Choroid plexus epithelial cell (primary cell): ENCODE measurements at regions not wholly inside any gene's neighbourhood (a gene's known extent, or its start where the extent isn't known, plus 50 kb on each side); places are given as distances from the start of the nearest gene placed in this dataset.

Experiments used
- DNase-seq: peaks from one replicate; pipeline ENCODE4 v3.0.0-alpha.2; 2010; ENCODE audit warnings: low read depth
- H3K4me3 ChIP-seq: 2 replicates; pipeline ENCODE4 v1.5.1; 2011; ENCODE audit warnings: low read depth, mild to moderate bottlenecking, control low read depth, low read length, moderate library complexity
- TF ChIP-seq, protein P1 (sequence below): conservative IDR thresholded peaks from 2 replicates; pipeline ENCODE4 v1.5.1; 2011; ENCODE audit warnings: low read depth, mild to moderate bottlenecking, control low read depth, inconsistent platforms, low read length, moderate library complexity

DNA sequence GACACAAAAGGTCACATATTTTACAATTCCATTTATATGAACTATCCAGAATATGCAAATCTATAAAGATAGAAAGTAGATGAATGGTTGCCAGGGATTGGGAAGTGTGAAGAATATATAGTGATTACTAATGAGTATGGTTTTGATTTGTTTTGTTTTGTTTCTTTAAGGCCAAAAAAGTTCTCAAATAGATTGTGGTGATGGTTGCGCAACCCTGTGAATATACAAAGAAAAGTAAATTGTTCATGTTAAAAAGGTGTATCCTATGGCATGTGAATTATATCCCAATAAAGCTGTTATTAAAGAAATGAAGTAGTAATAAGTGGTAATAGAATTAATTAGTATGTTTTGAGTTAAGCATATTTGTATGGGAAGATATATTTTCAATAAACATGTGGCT, 431.8 kb upstream of the CNTN4 start:
- DNase-seq, result no peak
- TF ChIP-seq, protein P1, sequence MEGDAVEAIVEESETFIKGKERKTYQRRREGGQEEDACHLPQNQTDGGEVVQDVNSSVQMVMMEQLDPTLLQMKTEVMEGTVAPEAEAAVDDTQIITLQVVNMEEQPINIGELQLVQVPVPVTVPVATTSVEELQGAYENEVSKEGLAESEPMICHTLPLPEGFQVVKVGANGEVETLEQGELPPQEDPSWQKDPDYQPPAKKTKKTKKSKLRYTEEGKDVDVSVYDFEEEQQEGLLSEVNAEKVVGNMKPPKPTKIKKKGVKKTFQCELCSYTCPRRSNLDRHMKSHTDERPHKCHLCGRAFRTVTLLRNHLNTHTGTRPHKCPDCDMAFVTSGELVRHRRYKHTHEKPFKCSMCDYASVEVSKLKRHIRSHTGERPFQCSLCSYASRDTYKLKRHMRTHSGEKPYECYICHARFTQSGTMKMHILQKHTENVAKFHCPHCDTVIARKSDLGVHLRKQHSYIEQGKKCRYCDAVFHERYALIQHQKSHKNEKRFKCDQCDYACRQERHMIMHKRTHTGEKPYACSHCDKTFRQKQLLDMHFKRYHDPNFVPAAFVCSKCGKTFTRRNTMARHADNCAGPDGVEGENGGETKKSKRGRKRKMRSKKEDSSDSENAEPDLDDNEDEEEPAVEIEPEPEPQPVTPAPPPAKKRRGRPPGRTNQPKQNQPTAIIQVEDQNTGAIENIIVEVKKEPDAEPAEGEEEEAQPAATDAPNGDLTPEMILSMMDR, result no peak
- no peak overlapping the region for H3K4me3 ChIP-seq

DNA sequence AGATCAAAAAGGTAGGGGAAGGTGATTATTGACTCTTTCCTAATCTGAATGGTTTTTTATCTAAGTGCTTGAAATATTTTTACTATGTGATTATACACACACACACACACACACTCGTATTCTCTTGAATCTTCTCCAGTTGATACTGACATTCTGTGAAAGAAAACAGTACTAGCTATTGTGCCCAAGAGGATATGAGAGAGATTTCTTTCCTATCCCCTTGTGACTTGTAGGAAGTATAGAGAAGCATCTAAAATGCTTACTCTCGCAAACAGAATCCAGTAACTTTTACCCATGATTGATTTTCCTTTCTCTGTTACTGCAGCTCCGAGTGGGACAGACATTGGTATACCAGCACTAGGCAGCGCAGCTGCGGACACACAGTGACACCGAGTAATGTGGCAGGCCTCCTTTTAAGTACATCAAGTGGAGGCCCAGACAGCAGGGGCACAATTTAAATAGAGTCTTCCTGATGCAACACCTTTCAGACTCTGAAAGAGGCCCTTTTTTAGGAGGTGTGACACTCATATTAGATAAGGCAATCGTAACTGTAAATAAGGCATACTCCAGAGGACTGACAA, 421.0 kb upstream of the CNTN4 start:
- TF ChIP-seq, protein P1, result no peak
- DNase-seq, result no peak
- H3K4me3 ChIP-seq, result no peak overlapping the region

DNA sequence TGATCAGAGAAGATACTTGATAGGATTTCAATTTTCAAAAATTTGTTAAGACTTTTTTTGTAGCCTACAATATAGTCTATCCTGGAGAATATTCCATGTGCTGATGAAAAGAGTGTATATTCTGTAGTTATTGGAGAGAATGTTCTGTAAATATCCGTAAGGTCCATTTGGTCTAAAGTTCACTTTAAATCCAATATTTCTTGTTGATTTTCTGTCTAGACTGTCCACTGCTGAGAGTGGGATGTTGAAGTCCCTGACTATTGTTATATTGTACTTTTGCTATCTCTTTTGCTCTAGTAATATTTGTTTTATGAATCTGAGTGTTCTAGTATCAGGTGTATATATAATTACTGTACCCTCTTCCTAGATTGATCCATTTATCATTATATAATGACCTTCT, 406.2 kb upstream of the CNTN4 start:
- no peak overlapping the region for H3K4me3 ChIP-seq
- TF ChIP-seq, protein P1, result no peak
- no peak for DNase-seq

DNA sequence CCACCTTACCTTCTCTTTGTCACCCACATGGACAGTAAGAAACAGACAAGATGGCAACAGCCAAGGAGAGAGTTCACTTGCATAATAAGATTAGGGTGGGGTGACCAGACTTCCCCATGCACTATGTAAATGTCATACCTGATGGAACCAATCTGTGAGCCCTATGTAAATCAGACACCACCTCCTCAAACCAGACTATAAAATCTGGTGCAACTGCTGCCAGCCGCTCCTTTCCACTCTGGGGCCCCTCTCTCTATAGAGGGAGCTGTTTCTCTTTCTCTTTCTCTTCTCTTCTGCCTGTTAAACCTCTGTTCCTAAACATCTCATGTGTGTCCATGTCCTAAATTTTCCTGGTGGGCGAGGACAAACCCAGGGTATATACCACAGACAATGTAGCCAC, 405.5 kb upstream of the CNTN4 start:
- H3K4me3 ChIP-seq, result no peak overlapping the region
- DNase-seq, result no peak
- TF ChIP-seq, protein P1, result no peak

DNA sequence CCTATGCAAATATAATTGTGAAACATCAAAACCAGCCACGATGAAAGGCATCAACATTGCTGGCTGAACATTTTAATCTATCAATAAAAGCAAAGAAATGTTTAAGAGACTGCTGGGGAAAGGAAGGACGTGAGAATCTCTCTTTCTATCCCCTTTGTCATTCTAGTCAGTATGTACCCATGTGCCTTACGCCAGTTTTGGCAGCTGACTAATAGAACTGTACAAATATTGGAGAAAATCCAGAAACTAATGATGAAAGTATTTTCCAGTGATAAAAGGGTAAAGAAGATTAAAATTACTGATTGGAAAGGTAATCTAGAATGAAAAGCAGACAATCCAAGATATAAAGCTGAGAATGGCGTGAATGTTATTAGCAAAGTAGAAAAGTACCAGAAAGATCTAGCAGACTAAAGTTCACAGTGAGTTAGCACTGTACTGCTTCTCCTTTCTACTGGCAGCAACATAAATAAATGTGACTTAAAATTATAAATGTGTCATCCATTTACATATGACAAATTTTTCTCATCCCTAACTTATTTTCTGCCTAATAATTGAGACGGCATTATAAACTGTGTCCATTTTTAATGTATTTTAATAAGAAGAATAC, 401.9 kb upstream of the CNTN4 start:
- TF ChIP-seq, protein P1, result no peak
- DNase-seq, result no peak
- no peak overlapping the region for H3K4me3 ChIP-seq

DNA sequence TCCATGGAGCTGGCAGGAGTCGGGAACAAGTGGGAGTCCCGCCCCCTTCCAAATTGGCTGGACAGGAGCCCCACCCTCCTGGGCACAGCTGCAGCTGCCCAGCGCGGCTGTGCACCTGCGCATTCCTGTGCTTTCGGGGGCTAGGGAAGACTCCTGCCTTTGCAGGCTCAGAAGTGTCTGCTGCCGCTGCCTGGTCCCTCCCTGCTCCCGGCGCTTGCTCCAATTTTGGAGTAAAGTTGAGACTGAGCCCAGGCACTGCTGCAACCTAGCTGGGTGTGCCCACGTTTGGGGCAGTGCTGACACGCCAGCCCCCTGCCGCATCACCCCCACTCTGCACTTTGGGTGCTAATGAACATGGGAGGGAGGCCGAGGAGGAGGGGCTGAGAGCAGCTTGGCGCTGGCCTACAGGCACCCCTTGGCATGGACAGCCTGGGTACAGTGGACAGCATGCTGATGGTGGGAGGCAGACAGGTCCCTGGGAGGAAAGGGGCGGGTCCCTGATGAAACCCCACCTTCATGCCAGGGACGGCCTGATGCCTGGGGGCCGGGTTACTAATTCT, 399.2 kb upstream of the CNTN4 start:
- no peak overlapping the region for H3K4me3 ChIP-seq
- no peak for DNase-seq
- TF ChIP-seq, protein P1, result no peak

DNA sequence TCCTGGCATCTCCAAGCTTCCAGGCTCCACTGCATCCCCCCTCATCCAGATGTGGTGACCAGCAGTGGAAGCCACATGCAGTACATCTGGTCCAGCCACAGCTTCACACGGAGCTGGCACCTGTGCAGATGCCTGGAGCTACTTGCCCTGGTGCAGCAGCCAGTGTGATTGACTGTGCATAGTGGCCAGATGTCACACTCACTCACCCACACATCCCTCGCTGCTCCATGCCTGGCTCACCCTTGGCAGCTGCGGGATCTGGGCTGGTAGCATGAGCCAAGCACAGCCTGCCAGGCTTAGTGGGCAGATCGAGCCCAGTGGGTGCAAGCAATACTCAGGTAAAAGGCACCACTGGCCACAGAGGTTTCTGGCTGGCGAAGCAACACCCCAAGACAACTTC, 398.0 kb upstream of the CNTN4 start:
- DNase-seq, result no peak
- TF ChIP-seq, protein P1, result no peak
- no peak overlapping the region for H3K4me3 ChIP-seq
